NCI-H1436 treated with DMSO at 0.1 percent for 48 hours (cell line): ENCODE measurements at regions not wholly inside any gene's neighbourhood (a gene's known extent, or its start where the extent isn't known, plus 50 kb on each side); places are given as distances from the start of the nearest gene placed in this dataset.

ENCODE experiments used
- DNase-seq: peaks from one replicate; lab custom pipeline; 2025; lab: John Stamatoyannopoulos, UW

GRCh38 chr2:14350856-14351255 lies 281.7 kb upstream of the LRATD1 start:
- DNase-seq: no peak

DNA sequence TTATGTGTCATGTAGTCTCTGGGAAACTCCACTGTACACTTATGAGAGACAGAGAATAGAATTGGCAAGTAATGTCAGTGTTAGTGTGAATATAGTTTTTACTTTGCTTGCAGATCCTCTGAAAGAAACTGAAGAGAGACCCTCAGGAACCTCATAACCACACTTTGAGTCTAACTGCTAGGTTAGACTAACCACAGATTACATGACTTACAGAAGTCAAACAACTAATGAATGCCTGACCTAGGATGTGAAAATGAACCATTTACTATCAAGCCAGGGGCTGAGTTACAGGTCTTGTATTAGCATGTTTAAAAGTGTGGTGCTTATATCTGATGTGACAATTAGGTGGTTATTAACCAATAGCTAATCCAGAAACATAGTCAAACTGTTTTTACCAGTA lies 280.4 kb upstream of the LRATD1 start:
- DNase-seq: no peak

DNA sequence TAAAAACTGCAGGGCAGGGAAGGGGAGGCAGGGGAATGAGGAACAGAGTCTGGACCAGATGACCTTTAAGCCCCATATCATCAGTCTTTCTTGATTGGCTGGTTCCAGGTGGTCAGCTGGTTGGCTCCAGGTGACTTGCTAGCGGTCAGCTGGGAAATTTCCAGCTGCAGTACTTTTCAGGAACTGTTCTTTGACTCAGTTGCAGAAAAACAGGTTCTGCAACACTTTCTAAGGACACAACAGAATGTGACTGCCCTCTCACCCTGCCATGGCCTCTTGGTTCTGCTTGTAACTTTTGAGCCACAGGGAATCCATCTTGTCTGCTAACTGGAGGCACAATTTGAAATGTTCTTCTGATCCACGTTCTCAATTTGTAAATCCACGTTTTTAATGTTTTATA lies 278.3 kb upstream of the LRATD1 start:
- no peak for DNase-seq

DNA sequence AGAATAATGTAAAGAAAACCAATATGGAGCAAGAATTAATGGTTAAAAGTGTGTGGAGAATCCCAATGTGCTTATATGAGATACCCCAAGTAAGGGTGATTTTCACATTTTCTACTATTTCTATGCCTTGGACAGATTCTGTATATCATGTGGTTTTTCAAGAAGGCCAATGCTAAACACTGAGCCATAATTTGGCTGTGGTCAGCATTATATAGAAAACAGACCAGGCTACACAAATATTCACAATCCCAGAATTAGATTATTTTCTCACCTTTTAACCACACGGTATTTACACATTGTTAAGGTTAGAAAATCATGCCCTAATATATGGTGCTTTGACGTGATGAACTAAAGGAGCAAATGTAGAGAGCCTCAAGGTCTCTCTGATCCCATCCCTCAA lies 277.4 kb upstream of the LRATD1 start:
- no peak for DNase-seq

GRCh38 chr2:14358339-14358738 lies 274.2 kb upstream of the LRATD1 start:
- DNase-seq: no peak

- DNase-seq: no peak
Observed at GRCh38 chr2:14358774-14359173, 273.7 kb upstream of the LRATD1 start.

GRCh38 chr2:14363137-14363536 lies 269.4 kb upstream of the LRATD1 start:
- no peak for DNase-seq

- no peak for DNase-seq
Observed at GRCh38 chr2:14363976-14364375, 268.5 kb upstream of the LRATD1 start.

DNA sequence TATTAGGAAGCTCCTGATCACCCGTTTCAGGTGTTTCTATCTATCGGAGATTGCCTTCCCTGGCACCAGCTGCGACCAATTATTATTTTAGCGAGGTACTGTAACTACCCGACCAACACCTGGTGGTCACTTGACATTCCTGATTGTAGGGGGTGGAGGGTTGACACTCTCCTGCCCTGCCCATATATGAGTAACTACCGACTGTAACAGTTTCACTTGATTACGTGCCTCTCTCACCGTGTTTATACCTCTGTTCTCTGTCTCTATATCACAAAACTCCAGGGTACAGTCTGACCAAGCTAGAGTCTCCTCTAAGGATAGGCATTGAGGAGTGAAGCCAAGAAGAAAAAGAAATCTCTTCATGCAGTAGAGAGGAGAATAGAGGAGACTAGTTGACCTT lies 268.0 kb upstream of the LRATD1 start:
- no peak for DNase-seq

GRCh38 chr2:14385043-14385442 lies 247.5 kb upstream of the LRATD1 start:
- DNase-seq: no peak

DNA sequence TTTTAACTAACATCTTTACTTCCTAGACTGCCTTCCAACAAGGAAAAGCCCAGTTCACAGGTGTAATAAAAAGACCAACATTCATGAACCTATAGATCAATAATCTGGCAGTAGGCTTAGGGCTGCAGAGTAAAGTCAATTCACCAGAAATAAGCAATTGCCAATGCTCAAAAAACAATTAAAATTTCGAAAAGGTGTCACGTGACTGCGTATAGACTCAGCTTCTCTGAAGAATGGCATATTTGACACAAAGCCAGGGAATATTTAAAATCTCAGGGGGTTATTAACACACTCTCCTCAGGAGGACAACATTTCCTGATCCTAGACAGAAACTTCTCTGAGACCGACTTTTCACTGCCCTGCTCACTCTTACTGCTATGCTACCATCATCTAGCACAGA lies 245.2 kb upstream of the LRATD1 start:
- no peak for DNase-seq

GRCh38 chr2:14388724-14389123 lies 243.8 kb upstream of the LRATD1 start:
- DNase-seq: no peak

DNA sequence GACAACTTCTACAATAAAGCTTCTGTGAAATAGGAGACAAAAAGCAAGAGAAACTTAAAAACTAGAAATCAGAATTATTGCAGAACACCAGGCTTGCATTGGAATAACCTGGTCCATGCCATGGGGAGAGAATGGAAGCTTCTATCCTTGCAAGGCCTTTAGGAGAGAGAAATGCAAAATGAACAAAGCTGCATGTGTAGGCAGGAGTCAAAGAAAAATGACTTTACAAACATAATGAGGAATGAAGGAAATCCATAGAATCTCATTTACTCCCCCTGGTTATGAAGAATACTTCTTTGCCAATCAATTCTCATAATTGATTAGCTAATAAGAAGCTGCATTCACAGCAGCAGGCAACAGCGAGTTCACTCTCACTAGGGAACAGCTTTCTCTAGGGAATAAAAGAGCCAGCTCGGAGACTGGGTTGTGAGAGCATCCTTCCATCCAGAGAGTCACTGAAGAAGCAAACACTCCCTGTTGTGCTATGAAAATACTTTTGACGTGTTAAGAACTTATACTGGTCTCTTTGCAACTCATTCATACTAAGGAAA lies 235.9 kb upstream of the LRATD1 start:
- DNase-seq: no peak

DNA sequence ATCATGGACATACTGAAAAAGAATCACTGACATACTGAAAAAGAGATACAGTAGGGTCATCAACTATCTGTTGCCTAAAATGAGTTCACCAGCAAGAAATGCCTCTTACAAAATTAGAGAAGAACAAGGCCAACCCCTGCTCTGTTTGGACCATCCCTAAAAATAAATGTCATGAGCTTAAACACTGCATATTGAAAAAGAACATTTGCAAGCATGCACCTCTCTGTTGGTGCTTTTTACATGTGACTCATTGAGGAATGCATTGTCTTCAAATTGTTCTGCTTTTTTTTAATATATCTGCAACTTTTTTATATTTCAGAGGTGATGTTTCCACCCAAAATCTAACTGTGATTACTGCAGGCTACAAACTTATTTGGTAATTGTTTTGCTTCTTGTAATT lies 233.9 kb upstream of the LRATD1 start:
- DNase-seq: no peak

DNA sequence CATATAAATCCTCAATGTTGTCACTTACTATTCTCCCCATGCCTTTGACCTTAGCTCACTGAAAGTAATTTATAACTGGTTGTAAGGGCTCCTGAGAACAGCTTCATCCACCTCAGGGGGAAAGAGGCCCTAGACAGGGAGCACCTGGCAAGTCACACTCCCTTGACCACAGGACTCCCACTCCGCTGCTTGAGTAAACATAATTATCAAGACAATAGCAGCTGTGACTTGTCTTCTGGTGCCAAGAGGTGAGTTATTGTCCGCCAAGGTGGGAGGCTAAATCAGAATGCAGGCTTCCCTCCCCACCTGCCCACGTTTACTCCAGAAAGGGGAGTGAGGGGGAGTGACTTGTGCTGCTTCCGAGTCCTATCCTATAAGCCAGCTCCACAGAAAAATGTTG lies 230.6 kb upstream of the LRATD1 start:
- DNase-seq: no peak

GRCh38 chr2:14408695-14409094 lies 223.8 kb upstream of the LRATD1 start:
- DNase-seq: no peak

DNA sequence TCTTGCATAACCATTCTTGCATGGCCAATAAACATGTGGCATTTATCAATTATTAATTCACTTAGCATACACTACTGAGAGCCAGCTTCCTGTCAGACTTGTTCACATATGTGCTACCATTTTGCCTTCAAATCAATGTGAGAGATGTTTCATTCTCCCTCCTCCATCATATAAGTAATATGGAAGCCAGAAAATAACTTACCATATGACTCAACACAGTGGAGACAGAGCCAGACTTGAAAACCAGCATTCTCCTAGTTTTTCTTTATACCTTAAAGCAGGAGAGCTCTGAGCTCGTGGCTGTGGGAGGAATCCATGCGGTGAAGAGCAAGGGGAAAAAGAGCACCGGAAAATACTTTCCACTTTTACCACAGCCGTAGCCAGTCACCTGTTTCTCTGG lies 215.0 kb upstream of the LRATD1 start:
- no peak for DNase-seq

DNA sequence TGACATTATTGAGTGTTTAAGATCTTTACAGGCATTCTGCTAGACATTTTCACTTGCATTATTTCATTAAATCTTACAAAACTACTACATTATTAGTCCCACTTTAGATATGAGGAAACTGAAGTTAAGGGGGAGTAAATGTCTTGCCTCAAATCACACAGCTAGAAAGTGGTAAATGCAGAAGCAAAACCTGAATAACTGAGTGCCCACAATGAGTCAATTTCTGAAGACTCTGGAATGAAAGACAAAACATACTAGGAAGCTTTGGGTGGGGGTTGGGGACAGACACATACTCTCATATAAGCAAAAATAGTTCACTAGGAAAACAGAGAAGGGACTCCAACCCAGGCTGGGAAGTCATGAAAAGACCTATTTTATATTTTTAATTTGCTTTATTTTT lies 214.4 kb upstream of the LRATD1 start:
- DNase-seq: no peak

DNA sequence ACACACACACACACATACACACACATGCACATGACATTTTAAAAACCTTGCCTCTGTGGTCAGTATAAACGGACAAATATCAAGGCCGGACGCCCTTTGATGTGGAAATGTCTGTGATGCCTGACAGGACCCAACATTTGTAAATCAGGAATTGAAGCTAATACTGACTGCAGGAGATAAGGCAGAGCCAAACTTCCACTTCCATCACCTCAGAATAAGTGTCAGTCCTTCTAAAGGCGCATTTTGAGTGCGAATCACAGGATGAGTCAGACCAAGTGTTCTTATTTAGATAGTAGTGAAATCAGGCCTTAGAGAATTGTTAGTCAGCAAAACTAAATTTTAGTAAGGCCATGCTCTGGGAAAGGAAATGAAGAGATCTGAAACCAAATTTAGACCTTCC lies 211.7 kb upstream of the LRATD1 start:
- DNase-seq: no peak

DNA sequence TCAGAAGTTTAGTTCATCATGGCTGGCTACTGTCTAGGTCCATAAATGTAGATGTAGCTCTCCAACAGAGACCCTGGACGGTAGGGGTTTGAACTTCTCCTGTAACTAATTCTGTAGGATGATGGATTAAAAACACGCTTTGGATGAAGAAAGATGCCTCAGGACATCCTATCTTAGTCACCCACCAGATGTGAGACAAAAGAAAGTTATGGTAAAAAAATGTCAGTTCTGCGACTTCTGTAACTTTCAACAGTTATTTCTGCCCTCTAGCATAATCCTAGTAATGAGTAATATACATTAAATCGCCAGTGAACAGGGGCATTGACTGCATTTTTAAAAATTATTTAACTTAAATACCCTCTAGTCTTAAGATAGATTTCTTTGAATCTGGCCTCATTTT lies 210.1 kb upstream of the LRATD1 start:
- no peak for DNase-seq

DNA sequence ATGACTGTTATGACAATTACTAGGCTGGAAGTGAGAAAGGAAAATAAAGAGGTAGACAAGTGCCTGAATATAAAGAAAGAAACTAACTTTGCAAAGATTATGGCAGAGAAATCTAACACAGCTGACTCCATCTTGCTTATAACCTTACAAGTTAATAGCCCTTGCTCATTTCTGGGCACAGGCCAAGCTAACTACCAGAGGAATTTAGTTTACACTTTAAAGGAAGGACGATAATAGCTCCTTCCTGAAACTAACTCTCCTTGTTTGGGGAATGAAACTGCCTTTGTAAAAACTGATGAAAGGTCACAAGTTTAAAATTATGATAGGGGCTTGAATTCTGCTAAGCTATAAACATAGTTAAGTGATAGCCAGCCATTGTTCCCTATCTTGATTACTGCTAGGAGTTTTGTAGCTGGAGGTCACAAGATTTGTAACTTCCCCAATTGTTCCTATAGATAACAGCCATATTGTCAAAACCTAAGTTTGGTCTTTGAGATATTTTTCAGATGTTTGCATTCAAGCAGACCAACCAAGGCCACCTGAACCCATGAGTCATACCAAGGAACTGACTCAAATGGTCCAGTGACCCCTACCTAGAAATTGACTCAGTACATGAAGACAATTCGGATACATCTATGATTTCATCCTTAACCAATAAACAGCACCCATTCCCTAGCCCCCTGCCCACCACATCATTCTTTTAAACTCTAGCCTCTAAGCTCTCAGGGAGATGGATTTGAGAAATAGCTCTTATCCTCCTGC lies 209.2 kb upstream of the LRATD1 start:
- DNase-seq: no peak

DNA sequence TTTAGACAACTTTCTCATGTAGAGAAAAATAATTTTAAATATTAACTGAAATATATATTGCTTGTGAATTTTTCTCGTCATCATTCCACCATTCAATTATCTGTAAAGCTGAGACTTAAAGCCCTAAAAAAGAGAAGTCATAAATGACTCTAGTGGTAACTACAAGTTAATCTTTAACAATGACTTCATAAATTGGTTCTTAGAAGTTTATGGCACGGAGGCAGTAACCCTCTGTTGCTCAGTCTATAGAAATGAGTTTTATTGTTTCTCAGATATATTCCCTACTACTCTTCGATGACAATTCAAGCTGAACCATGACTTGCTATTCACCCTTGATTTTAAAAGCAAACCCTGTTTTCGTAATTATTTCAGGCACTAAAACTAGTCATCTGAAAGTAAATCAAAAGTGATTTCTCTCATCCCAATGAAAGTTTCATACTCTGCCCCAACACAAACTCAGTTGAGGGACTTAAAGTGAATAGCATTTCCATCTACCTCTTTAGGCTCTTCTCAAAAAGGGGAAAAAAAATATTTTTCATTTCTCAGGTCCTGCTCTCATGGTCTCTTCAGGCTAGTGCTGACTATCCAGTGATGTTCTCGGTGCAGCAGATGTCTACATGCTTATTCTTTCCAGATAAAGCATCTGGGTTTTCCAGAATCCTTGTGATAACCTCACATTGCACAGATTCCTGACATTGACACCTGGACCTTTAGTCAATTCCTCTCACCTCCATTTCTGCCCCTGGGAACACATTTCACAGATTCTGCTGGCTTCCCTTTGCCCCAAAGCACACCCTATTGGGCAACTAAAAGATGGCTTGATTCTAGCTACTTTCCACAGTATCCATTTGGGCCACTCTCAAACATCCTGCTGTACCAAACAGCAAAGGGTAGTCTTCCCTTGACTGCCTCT lies 207.8 kb upstream of the LRATD1 start:
- DNase-seq: no peak

DNA sequence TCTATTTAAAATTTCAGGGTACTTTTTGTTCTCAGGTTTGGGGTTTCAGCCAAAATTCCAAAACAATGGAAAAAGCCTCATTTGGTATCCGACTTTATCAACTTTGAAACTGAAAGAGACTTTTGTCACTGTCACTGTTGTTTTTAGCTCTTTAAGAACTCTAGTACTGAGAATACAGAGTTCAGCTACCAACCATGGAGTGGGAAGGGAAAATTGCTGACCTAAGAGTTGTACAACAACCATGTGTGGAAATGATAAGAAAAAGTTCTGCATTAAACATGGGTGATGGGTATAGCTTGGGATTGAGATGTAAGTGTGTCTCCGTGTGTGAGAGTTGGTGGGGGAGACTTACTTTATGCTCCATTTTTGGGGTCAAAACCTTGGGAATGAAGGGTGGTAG lies 206.6 kb upstream of the LRATD1 start:
- no peak for DNase-seq
